B cell (primary cell): ENCODE measurements at regions not wholly inside any gene's neighbourhood (a gene's known extent, or its start where the extent isn't known, plus 50 kb on each side); places are given as distances from the start of the nearest gene placed in this dataset.

Experiments
- EZH2 ChIP-seq: IDR thresholded peaks from 2 replicates; pipeline ENCODE4 v1.6.1; 2012; ENCODE audit warnings: borderline replicate concordance, low read depth, mild to moderate bottlenecking, moderate library complexity, low read length; ENCODE audit not compliant: insufficient read depth, poor library complexity, severe bottlenecking
- TF ChIP-seq, protein P1 (sequence below): fragments of 200-600 bp; IDR thresholded peaks from one replicate; pipeline ENCODE4 v1.8.0; 2022; ENCODE audit warnings: antibody characterized with exemption, mild to moderate bottlenecking

- TF ChIP-seq, protein P1, sequence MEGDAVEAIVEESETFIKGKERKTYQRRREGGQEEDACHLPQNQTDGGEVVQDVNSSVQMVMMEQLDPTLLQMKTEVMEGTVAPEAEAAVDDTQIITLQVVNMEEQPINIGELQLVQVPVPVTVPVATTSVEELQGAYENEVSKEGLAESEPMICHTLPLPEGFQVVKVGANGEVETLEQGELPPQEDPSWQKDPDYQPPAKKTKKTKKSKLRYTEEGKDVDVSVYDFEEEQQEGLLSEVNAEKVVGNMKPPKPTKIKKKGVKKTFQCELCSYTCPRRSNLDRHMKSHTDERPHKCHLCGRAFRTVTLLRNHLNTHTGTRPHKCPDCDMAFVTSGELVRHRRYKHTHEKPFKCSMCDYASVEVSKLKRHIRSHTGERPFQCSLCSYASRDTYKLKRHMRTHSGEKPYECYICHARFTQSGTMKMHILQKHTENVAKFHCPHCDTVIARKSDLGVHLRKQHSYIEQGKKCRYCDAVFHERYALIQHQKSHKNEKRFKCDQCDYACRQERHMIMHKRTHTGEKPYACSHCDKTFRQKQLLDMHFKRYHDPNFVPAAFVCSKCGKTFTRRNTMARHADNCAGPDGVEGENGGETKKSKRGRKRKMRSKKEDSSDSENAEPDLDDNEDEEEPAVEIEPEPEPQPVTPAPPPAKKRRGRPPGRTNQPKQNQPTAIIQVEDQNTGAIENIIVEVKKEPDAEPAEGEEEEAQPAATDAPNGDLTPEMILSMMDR, result no peak
- no peak for TF ChIP-seq EZH2
Observed at GRCh38 chr11:111173221-111173620, 72.3 kb upstream of the POU2AF2 start.
